ENCODE measurements at regions not wholly inside any gene's neighbourhood (a gene's known extent, or its start where the extent isn't known, plus 50 kb on each side); places are given as distances from the start of the nearest gene placed in this dataset.

DNA sequence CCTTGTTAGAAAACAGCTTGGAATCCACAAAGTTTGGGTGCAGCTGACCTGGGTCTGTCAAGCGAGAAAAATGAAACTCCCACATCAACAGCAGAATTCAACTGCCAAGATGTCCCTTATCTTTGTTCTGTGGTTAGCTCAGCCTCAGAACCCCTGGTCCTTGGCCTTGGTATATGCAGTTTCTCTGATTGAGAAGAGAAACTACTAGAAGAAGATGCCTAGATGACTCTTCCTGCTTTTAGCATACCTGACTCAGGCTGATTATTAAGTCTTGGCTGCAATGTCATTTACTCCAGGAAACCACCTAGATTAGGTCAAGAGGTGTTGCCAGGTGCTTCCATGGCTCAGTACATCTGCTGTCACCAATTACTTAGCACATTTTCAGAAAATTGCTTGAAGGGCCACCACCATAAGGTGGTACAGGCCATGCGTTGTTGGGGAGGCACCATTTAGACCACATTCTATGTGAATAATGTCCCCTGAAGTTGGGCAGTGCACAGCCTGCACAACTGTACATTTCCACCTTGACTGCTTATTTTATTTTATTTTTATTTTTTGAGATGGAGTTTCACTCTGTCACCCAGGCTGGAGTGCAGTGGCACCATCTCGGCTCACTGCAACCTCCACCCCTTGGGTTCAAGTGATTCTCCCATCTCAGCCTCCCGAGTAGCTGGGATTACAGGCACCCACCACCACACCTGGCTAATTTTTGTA lies 59.4 kb upstream of the ZNF438 start:
- no peak for TF ChIP-seq POLR2A (IDR thresholded peaks at IDR 0.05)
- TF ChIP-seq, protein P1, sequence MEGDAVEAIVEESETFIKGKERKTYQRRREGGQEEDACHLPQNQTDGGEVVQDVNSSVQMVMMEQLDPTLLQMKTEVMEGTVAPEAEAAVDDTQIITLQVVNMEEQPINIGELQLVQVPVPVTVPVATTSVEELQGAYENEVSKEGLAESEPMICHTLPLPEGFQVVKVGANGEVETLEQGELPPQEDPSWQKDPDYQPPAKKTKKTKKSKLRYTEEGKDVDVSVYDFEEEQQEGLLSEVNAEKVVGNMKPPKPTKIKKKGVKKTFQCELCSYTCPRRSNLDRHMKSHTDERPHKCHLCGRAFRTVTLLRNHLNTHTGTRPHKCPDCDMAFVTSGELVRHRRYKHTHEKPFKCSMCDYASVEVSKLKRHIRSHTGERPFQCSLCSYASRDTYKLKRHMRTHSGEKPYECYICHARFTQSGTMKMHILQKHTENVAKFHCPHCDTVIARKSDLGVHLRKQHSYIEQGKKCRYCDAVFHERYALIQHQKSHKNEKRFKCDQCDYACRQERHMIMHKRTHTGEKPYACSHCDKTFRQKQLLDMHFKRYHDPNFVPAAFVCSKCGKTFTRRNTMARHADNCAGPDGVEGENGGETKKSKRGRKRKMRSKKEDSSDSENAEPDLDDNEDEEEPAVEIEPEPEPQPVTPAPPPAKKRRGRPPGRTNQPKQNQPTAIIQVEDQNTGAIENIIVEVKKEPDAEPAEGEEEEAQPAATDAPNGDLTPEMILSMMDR (IDR thresholded peaks at IDR 0.05) = no peak
- Histone ChIP-seq H3K36me3 (replicated peaks in 1 of 2) (no peaks in the 10 kb centered on the region), H3K4me1 (replicated peaks in 1 of 2) (no peaks in the 10 kb centered on the region), H3K27me3 (no peaks in the 10 kb centered on the region), H3K4me3 (no peak overlapping the region), H3K27ac (no peak overlapping the region), H3K9me3 (replicated peaks in 1 of 3) (no peaks in the 10 kb centered on the region)
- 68 to 90% (median 80%) methylated on average over 3 to 4 of the region's 4 CpGs for WGBS, 4 donors
- intact Hi-C loops (cut with DNase I) = no loop called here
- no peak for DNase-seq

- TF ChIP-seq, protein P1 (IDR thresholded peaks at IDR 0.05) = no peak
- no peak for TF ChIP-seq POLR2A (IDR thresholded peaks at IDR 0.05)
- intact Hi-C loops (cut with DNase I) = no loop called here
- no peak for DNase-seq
- Histone ChIP-seq H3K36me3 (replicated peaks in 1 of 2) (no peaks in the 10 kb centered on the region), H3K27ac (no peak overlapping the region), H3K4me1 (replicated peaks in 1 of 2) (no peaks in the 10 kb centered on the region), H3K27me3 (no peaks in the 10 kb centered on the region), H3K4me3 (no peak overlapping the region), H3K9me3 (replicated peaks in 1 of 3) (no peaks in the 10 kb centered on the region)
- 60 to 73% (median 68%) methylated on average over 11 of the region's 11 CpGs for WGBS, 4 donors
Observed at GRCh38 chr10:31095677-31096560, 64.3 kb upstream of the ZNF438 start.

GRCh38 chr10:31098046-31098445 lies 66.4 kb upstream of the ZNF438 start:
- H3K4me3 ChIP-seq = no peak overlapping the region
- no peak for TF ChIP-seq POLR2A (IDR thresholded peaks at IDR 0.05)
- TF ChIP-seq, protein P1 (IDR thresholded peaks at IDR 0.05) = no peak
- no peaks in the 10 kb centered on the region for H3K27me3 ChIP-seq
- H3K36me3 ChIP-seq (replicated peaks in 1 of 2) = no peaks in the 10 kb centered on the region
- DNase-seq = no peak
- H3K27ac ChIP-seq = no peak overlapping the region
- H3K4me1 ChIP-seq (replicated peaks in 1 of 2) = no peaks in the 10 kb centered on the region
- 38 to 46% (median 44%) methylated on average over 2 of the region's 2 CpGs for WGBS, 4 donors
- intact Hi-C loops (cut with DNase I) = no loop called here
- no peaks in the 10 kb centered on the region for H3K9me3 ChIP-seq (replicated peaks in 1 of 3)

- H3K36me3 ChIP-seq (replicated peaks in 1 of 2) = no peaks in the 10 kb centered on the region
- intact Hi-C loops (cut with DNase I) = no loop called here
- no peaks in the 10 kb centered on the region for H3K9me3 ChIP-seq (replicated peaks in 1 of 3)
- TF ChIP-seq POLR2A (IDR thresholded peaks at IDR 0.05) = no peak
- TF ChIP-seq, protein P1 (IDR thresholded peaks at IDR 0.05) = no peak
- 74 to 85% (median 81%) methylated on average over 10 of the region's 10 CpGs for WGBS, 4 donors
- DNase-seq = no peak
- H3K27ac ChIP-seq = no peak overlapping the region
- H3K4me1 ChIP-seq (replicated peaks in 1 of 2) = no peaks in the 10 kb centered on the region
- H3K4me3 ChIP-seq = no peak overlapping the region
- H3K27me3 ChIP-seq = no peaks in the 10 kb centered on the region
Observed at GRCh38 chr10:31099094-31099493, 67.4 kb upstream of the ZNF438 start.

All from adrenal gland (tissue), 9 donors.